ENCODE measurements at regions not wholly inside any gene's neighbourhood (a gene's known extent, or its start where the extent isn't known, plus 50 kb on each side); places are given as distances from the start of the nearest gene placed in this dataset.

GRCh38 chr2:215615803-215616174 is 179.9 kb upstream of the FN1 start:
- TF ChIP-seq TBP (CRISPR knock-in tag; IDR thresholded peaks at IDR 0.05) (no peak), JUND (CRISPR knock-in tag; IDR thresholded peaks at IDR 0.05) (no peak), ZFP36 (IDR thresholded peaks at IDR 0.05; ENCODE audit: borderline replicate concordance, low read depth, low read length, partially characterized antibody) (no peak), ZNF142 (CRISPR knock-in tag; IDR thresholded peaks at IDR 0.05) (no peak)

Measured in HepG2 (cell line).